Loucy (cell line): ENCODE measurements at regions not wholly inside any gene's neighbourhood (a gene's known extent, or its start where the extent isn't known, plus 50 kb on each side); places are given as distances from the start of the nearest gene placed in this dataset.

Source experiments
- H2AFZ ChIP-seq: fragments of 200-600 bp; sonication (generic); 2 replicates; pipeline ENCODE4 v1.6.0; 2016; ENCODE audit warnings: antibody characterized with exemption, mild to moderate bottlenecking, low read length, moderate library complexity
- H3F3A ChIP-seq: fragments of 200-600 bp; 2 replicates; pipeline ENCODE4 v1.6.0; 2016; ENCODE audit warnings: antibody characterized with exemption, low read depth, mild to moderate bottlenecking
- H3K27me3 ChIP-seq: fragments of 200-600 bp; sonication (generic); 2 replicates; pipeline ENCODE4 v1.6.1; 2014; ENCODE audit warnings: low read length, mild to moderate bottlenecking; ENCODE audit not compliant: insufficient read depth, poor library complexity, severe bottlenecking
- H3K36me3 ChIP-seq: fragments of 200-600 bp; sonication (generic); 2 replicates; pipeline ENCODE4 v1.6.1; 2016; ENCODE audit warnings: low read length; ENCODE audit not compliant: insufficient read depth
- H3K4me1 ChIP-seq: fragments of 200-600 bp; sonication (generic); 2 replicates; pipeline ENCODE4 v1.5.1; 2014; ENCODE audit warnings: low read length, mild to moderate bottlenecking; ENCODE audit not compliant: insufficient read depth, poor library complexity, severe bottlenecking
- H3K4me2 ChIP-seq: fragments of 200-600 bp; sonication (generic); 2 replicates; pipeline ENCODE4 v1.6.0; 2014; ENCODE audit warnings: antibody characterized with exemption, low read length, low read depth, mild to moderate bottlenecking; ENCODE audit not compliant: poor library complexity, severe bottlenecking
- H3K4me3 ChIP-seq: fragments of 200-600 bp; sonication (generic); 2 replicates; pipeline ENCODE4 v1.5.1; 2014; ENCODE audit warnings: low read length, mild to moderate bottlenecking, mixed read lengths; ENCODE audit not compliant: poor library complexity, severe bottlenecking
- H3K79me2 ChIP-seq: fragments of 200-600 bp; sonication (generic); 2 replicates; pipeline ENCODE4 v1.6.1; 2014; ENCODE audit warnings: low read length; ENCODE audit not compliant: insufficient read depth
- H3K9ac ChIP-seq: fragments of 200-600 bp; sonication (generic); 2 replicates; pipeline ENCODE4 v1.6.0; 2014; ENCODE audit warnings: mild to moderate bottlenecking, low read depth, low read length, moderate library complexity; ENCODE audit not compliant: poor library complexity, severe bottlenecking
- H3K9me2 ChIP-seq: fragments of 200-600 bp; sonication (generic); replicated peaks from 2 replicates; pipeline ENCODE4 v1.6.1; 2016; ENCODE audit warnings: low read depth, low read length, mixed read lengths
- H3K9me3 ChIP-seq: fragments of 200-600 bp; sonication (generic); 2 replicates; pipeline ENCODE4 v1.6.1; 2014; ENCODE audit warnings: mild to moderate bottlenecking, antibody characterized with exemption, low read length, low read depth; ENCODE audit not compliant: insufficient read depth
- H4K20me1 ChIP-seq: fragments of 200-600 bp; sonication (generic); 2 replicates; pipeline ENCODE4 v1.6.0; 2014; ENCODE audit warnings: antibody characterized with exemption, low read length, mild to moderate bottlenecking; ENCODE audit not compliant: insufficient read depth, poor library complexity, severe bottlenecking
- EZH2phosphoT487 ChIP-seq: fragments of 200-600 bp; IDR thresholded peaks from 2 replicates; pipeline ENCODE4 v1.6.1; 2018; ENCODE audit warnings: antibody characterized with exemption, mild to moderate bottlenecking, moderate library complexity, borderline replicate concordance
- TF ChIP-seq, protein P1 (sequence below): fragments of 200-600 bp; sonication (generic); conservative IDR thresholded peaks from 2 replicates; pipeline ENCODE4 v1.5.1; 2014; ENCODE audit warnings: mild to moderate bottlenecking, antibody characterized with exemption, low read length

- no peaks in the 10 kb centered on the region for H3F3A ChIP-seq
- no peak overlapping the region for H3K9ac ChIP-seq
- TF ChIP-seq, protein P1, sequence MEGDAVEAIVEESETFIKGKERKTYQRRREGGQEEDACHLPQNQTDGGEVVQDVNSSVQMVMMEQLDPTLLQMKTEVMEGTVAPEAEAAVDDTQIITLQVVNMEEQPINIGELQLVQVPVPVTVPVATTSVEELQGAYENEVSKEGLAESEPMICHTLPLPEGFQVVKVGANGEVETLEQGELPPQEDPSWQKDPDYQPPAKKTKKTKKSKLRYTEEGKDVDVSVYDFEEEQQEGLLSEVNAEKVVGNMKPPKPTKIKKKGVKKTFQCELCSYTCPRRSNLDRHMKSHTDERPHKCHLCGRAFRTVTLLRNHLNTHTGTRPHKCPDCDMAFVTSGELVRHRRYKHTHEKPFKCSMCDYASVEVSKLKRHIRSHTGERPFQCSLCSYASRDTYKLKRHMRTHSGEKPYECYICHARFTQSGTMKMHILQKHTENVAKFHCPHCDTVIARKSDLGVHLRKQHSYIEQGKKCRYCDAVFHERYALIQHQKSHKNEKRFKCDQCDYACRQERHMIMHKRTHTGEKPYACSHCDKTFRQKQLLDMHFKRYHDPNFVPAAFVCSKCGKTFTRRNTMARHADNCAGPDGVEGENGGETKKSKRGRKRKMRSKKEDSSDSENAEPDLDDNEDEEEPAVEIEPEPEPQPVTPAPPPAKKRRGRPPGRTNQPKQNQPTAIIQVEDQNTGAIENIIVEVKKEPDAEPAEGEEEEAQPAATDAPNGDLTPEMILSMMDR = no peak
- no peak for TF ChIP-seq EZH2phosphoT487
- no peaks in the 10 kb centered on the region for H3K79me2 ChIP-seq
- no peak overlapping the region for H2AFZ ChIP-seq
- no peaks in the 10 kb centered on the region for H3K27me3 ChIP-seq
- no peaks in the 10 kb centered on the region for H3K36me3 ChIP-seq
- no peaks in the 10 kb centered on the region for H3K9me2 ChIP-seq
- H3K4me2 ChIP-seq = no peak overlapping the region
- H3K4me3 ChIP-seq = no peak overlapping the region
- no peaks in the 10 kb centered on the region for H3K9me3 ChIP-seq
- no peaks in the 10 kb centered on the region for H4K20me1 ChIP-seq
- no peaks in the 10 kb centered on the region for H3K4me1 ChIP-seq
Observed at GRCh38 chr5:117302473-117302872, 727.9 kb upstream of the SEMA6A start.

GRCh38 chr5:117299936-117300328, 725.3 kb upstream of the SEMA6A start:
- H3K4me1 ChIP-seq = no peaks in the 10 kb centered on the region
- no peak overlapping the region for H3K9ac ChIP-seq
- H3K9me2 ChIP-seq = no peaks in the 10 kb centered on the region
- H3F3A ChIP-seq = no peaks in the 10 kb centered on the region
- no peaks in the 10 kb centered on the region for H3K27me3 ChIP-seq
- no peak overlapping the region for H3K4me3 ChIP-seq
- H3K36me3 ChIP-seq = no peaks in the 10 kb centered on the region
- TF ChIP-seq EZH2phosphoT487 = no peak
- TF ChIP-seq, protein P1 = no peak
- H2AFZ ChIP-seq = no peak overlapping the region
- H3K4me2 ChIP-seq = no peak overlapping the region
- no peaks in the 10 kb centered on the region for H3K79me2 ChIP-seq
- no peaks in the 10 kb centered on the region for H3K9me3 ChIP-seq
- H4K20me1 ChIP-seq = no peaks in the 10 kb centered on the region

DNA sequence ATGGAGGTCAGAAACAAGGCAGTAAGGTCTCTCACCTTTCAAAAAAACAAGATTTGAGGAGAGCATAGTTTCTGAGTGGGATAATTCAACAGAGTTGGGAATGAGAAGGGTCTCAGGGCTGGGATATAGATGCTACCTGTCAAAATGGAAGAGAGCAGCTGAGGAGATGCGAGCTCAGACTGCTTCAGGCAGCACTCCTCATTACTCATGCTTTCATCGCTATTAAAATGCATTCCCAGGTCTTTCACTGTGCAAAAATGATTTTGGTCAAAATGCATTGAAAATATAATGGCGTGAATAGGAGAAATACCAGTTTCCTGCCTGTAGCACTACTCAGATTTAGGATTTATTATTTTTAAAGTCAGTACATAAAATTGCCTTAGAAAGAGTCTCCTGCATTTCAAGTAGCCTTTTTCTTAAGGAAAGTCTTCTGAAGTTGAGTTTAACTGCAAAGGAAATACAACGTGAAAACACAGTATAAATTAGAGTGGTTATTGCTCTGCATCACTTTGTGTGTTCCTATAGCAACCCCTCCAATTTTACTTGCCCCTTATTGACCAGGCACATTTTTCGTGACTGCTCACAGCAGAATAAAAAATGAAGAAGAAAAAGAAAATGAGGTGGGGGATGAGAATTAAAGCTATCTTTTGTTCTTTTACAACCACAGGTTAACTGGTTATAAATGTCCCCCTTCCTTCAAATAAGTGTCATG, 724.8 kb upstream of the SEMA6A start:
- TF ChIP-seq EZH2phosphoT487 = no peak
- TF ChIP-seq, protein P1 = no peak
- Histone ChIP-seq H3K4me3 (no peak overlapping the region), H3F3A (no peaks in the 10 kb centered on the region), H2AFZ (no peak overlapping the region), H3K27me3 (no peaks in the 10 kb centered on the region), H4K20me1 (no peaks in the 10 kb centered on the region), H3K9me2 (no peaks in the 10 kb centered on the region), H3K4me1 (no peaks in the 10 kb centered on the region), H3K36me3 (no peaks in the 10 kb centered on the region), H3K9ac (no peak overlapping the region), H3K79me2 (no peaks in the 10 kb centered on the region), H3K4me2 (no peak overlapping the region), H3K9me3 (no peaks in the 10 kb centered on the region)
